Fibroblast of skin of abdomen (primary cell): ENCODE measurements at regions not wholly inside any gene's neighbourhood (a gene's known extent, or its start where the extent isn't known, plus 50 kb on each side); places are given as distances from the start of the nearest gene placed in this dataset.

Experiments
- DNase-seq: peaks from one replicate; pipeline ENCODE4 v3.0.0-alpha.2; 2013

- no peak for DNase-seq
These were observed 433.2 kb upstream of the TNP1 start for GRCh38 chr2:217293046-217293445.

DNA sequence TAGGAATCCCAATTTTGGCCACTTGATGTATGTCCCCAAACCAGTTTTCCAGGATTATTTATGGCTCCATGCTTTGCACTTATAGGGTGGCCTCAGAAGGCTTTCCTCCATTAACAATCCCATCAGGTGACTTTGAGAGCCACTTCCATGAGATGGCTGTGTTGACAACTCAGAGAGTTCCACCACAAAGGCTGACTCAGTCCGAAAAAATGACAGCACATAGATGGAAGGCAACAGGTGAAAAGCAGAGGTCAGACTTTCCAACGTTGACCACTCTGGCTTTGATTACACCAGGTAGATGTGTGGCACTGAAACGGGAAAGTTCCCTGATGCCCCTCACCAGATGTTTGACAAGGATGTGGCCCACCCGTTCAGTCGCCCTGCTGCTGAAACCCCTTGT lies 431.4 kb upstream of the TNP1 start:
- no peak for DNase-seq

DNA sequence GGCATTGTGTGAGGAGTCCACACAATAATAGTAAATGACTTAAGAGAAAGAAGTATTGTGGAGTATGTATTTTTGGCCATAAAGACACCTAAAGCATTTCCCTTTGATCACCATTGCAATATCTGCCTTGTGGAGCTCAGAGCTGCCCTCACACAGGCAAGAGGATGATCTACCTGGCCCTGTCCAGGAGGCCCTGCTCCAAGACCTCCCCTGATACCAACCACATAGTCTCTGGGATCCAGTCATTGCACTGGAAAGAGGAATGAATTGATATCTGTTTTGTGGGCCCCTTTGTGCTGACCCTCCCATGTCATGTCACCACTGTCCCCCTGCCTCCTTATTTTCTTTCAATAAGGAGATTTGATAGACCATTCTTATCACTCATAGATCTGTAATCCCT lies 430.6 kb upstream of the TNP1 start:
- no peak for DNase-seq

DNA sequence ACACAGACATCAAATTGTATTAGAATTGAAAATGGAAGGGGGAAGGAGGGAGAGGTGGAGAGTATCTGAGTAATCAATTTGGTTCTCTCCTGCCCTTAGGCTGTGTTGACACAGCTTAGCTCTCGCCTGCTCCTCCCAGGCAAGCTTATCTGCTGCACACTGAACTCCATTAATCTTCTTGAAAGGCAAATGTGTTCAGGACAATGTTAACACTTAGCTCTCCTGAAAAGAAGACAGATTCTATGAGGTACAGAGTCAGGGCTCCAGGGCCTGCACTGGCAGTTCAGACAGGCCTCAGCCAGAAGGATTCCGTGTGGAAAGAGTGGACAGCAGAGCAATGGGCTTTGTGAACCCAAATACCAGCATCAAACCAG lies 430.0 kb upstream of the TNP1 start:
- DNase-seq = peak; percentile 53

DNA sequence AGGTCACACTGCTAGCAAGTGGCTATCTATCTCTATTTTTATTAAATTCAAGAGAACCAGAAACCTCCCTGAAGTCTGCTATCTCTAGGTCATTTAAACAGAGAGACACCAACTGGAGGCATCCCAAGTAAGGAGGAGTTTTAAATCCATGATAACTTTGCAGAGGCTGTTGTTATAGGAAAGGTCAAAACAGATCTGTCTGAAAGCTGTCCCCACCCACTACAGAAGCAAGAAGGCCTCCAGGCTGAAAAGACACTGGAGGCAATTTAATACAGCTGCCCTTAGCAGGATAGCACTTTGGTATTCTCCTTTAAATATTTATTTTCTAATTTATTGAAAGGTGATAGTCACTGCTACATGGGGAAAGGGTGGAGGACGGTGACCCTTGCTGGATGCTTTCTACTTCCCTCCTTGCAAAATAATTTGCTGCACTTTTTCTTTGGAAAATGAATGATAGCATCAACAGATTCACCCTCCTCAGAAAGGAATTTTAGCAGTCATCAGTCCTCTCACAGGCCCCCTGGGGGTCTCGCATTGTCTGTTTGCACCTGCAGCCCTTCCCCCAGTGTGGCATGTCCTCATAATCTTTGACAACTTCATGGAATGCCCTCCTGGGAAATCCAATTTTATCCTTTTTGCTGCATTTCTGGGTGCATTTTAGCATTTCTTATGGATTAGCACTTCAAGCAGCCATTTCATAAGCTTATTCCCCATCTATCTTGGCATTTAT lies 429.5 kb upstream of the TNP1 start:
- no peak for DNase-seq

- DNase-seq = no peak
These were observed 428.7 kb upstream of the TNP1 start for GRCh38 chr2:217288472-217289063.

GRCh38 chr2:217286833-217287232 lies 427.0 kb upstream of the TNP1 start:
- peak; percentile 96 for DNase-seq

- DNase-seq = no peak
These were observed 426.1 kb upstream of the TNP1 start for GRCh38 chr2:217285926-217286325.

DNA sequence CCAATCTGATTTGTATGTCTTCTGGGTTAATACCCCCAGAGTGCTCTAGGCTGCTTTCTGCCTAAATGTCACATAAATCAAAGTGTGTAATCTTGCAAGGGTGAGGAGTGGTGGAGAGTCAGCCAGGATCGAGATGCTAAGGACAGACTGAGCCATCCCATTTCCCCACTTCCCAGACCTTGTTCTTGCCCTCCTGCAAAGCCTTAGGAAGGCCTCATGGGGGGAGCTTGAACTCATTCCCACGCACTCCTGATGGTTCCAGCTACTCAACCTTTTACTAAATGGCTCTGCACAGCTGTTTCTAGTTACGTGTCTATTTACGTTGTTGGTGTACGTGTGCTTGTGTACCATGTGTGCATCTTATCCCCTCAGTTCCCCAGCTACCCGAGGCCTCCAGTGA lies 423.6 kb upstream of the TNP1 start:
- peak; percentile 90 for DNase-seq

GRCh38 chr2:217282531-217282930 lies 422.7 kb upstream of the TNP1 start:
- DNase-seq = peak; percentile 70

- DNase-seq = peak; percentile 98
These were observed 419.7 kb upstream of the TNP1 start for GRCh38 chr2:217279556-217279955.

DNA sequence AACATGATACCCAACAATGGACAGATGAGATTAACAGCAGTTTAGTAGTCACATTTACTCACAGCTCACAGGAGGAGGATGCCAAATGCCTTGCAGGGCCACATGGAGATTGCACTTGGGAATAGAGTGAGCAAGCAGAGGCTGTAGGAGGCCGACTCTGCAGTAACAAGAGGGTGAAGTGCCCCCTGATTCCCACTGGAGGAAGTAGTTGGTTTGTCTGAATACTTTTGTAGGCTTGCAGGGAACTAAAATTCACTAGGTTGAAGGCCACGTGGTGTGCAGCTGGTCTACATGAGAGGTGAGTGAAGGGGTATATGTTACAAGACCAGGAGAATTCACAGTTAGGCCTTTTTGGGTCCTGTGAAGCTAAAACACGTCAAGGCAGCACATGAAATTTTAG lies 419.3 kb upstream of the TNP1 start:
- DNase-seq = peak; percentile 85

DNA sequence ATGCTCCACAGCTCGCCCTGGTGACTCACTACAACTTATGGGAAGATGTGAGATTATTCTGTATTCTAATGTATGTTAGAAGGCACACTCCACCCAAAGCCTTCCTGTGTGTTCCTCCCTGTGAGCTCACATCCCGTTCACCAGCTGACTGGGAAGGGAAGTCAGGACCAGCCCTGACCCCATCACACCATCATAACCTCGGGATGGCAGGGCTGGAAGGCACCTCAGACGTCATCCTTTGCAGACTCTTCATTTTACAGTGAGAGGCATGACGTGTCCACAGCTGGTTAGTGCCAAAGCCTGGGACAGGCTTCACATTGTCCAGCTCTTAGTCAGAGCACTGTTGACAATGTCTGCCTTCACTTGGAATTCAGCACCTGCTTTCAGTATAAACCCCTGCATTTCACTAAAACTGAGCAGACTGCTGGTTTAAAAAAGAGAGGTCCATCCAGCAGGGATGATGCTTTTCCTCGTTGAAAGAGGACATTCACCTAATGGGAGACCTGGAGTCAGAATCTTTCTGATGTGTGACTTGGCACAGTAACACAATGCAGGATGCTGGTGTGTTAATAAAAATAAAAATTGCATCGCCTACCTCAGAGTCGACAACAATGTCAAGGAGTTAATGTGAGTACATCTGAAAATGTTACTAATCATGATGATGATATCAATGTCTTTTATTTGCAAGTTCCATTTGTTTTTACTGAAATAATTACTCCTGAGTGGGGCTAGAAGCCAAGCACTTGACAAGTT lies 418.0 kb upstream of the TNP1 start:
- peak; percentile 92 for DNase-seq

- DNase-seq = no peak
These were observed 416.6 kb upstream of the TNP1 start for GRCh38 chr2:217276433-217276832.

DNA sequence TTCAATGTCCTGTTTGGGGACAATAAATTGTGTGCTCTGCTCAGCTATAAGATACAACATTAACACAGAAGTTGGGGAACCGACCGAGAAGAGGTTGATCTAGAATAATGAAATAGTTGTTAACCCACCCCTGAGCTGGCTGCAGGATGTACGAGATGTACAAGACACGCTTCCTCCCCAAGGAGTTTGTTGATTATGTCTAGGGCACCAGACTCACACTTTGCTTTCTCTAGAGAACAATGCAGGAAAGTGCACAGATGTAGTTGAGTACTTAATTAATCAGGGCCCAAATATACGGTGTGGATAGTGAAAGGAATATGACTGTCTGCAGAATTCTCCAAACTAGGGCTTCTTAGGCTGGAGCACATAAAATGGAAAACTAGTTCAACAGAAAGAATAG lies 415.2 kb upstream of the TNP1 start:
- DNase-seq = no peak

GRCh38 chr2:217274578-217274977 lies 414.7 kb upstream of the TNP1 start:
- no peak for DNase-seq

DNA sequence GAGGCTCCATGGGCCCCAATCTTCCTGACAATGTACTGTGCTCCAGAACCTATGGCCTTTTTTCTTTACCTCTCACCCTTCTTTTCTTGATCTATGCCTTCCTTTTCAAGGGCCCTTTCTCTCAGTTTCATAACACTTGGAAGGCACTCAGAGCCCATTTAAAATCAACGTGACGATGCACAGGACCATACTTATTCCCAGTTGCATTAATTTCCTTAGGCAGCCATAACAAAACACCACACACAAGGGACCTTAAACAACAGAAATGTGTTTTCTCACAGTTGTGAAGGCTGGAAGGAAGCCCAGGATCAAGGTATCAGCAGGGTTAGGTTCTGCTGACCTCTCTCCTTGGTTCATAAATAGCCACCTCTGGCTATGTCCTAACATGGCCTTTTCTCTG lies 414.0 kb upstream of the TNP1 start:
- DNase-seq = no peak

DNA sequence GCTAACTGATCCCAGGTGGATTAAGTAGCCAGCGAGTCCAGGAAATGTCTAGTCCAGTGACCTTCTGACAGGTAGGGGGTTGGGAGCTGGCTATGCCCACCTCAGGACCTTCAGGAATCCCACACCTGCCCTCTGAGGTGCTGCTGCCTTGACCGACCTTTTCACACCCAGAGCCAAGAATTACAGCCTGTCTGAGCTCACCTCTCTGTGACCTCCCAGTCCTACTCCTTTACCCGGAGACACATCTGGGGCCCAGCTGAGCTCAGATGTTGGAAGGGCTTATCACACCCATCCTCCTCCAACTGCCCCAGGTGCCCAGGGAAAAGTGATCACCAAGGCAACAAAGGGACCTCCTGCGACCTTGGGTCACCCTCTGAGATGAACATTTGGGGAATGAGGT lies 413.3 kb upstream of the TNP1 start:
- no peak for DNase-seq

GRCh38 chr2:217271813-217272212 lies 411.9 kb upstream of the TNP1 start:
- DNase-seq = no peak

GRCh38 chr2:217270485-217271121 lies 410.7 kb upstream of the TNP1 start:
- DNase-seq = peak; percentile 79

- DNase-seq = peak; percentile 47
These were observed 410.0 kb upstream of the TNP1 start for GRCh38 chr2:217269701-217270484.

DNA sequence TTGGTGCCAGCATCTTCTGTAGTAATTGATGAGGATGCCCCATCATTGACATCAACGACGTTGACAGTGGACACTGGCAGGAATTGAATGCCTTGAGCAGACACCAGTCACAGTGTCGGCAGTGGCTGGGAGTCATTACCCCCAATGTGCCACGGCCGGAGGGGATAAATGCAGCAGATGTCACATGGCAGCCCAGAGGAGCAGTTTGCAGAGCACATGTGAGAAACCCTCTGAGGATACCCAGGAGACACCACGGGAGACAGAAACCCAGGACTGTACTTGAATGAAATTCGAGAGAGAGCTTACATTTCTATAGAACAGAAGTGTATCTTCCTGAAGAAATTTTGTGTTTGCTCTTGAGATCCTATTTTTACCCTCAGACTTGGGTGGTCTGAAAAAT lies 409.1 kb upstream of the TNP1 start:
- no peak for DNase-seq

DNA sequence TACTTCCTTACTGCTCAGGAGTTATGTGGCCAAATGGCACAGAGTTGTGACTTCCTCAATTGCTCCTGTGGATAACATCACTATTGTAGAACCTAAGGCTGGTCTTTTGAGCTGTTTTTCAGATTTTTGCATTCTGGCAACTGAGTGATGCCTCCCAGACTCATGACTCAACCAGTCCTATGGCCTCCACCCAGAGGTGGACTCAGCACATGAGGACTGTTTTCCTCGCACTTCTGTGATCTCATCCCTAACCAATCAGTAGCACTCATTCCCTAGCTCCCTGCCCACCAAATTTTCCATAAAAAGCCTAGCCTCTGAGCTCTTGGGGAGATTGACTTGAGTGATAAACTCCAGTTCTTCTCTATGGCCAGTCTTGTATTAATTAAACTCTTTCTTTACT lies 407.9 kb upstream of the TNP1 start:
- DNase-seq = no peak
